BLaER1 (cell line): ENCODE measurements at regions not wholly inside any gene's neighbourhood (a gene's known extent, or its start where the extent isn't known, plus 50 kb on each side); places are given as distances from the start of the nearest gene placed in this dataset.

Source experiments
- H3K27ac ChIP-seq: shearing (Covaris generic); formaldehyde crosslinking; 2 replicates; pipeline ENCODE4 v1.8.1; 2022
- H3K27me3 ChIP-seq: shearing (Covaris generic); formaldehyde crosslinking; 2 replicates; pipeline ENCODE4 v1.8.1; 2022
- H3K36me3 ChIP-seq: shearing (Covaris generic); formaldehyde crosslinking; 2 replicates; pipeline ENCODE4 v1.8.1; 2022
- H3K4me1 ChIP-seq: shearing (Covaris generic); formaldehyde crosslinking; 2 replicates; pipeline ENCODE4 v1.8.1; 2022
- H3K4me2 ChIP-seq: shearing (Covaris generic); formaldehyde crosslinking; 2 replicates; pipeline ENCODE4 v1.8.1; 2022
- H3K4me3 ChIP-seq: shearing (Covaris generic); formaldehyde crosslinking; 2 replicates; pipeline ENCODE4 v1.8.1; 2022
- H3K9ac ChIP-seq: shearing (Covaris generic); formaldehyde crosslinking; 2 replicates; pipeline ENCODE4 v1.8.1; 2022
- H3K9me3 ChIP-seq: shearing (Covaris generic); formaldehyde crosslinking; 2 replicates; pipeline ENCODE4 v1.8.1; 2022
- H4K20me1 ChIP-seq: shearing (Covaris generic); formaldehyde crosslinking; 2 replicates; pipeline ENCODE4 v1.8.1; 2022
- Cebpa-rat ChIP-seq: shearing (Covaris generic); IDR thresholded peaks from 2 replicates; pipeline ENCODE4 v1.8.1; 2022

DNA sequence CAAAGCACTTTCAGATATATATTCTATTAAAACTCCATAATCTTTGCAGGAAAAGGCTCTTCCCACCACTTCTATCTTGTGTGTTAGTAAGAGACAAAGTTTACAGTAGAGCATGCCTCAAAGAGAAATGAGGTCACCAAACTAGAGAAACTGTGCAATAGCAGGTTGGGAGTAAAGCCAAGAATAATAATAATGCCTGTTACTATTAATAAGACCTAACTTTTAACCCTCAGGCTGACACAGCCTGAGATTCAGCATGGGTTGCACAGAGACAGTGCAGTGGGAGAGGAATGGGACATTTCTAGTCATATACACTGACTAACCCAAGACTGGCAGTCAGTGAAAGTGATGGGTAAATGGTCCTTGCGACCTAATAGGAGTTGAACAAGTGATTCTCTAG, 320.2 kb upstream of the NFIA start:
- no peak for TF ChIP-seq Cebpa-rat
- Histone ChIP-seq H3K9ac (no peak overlapping the region), H3K36me3 (no peaks in the 10 kb centered on the region)

DNA sequence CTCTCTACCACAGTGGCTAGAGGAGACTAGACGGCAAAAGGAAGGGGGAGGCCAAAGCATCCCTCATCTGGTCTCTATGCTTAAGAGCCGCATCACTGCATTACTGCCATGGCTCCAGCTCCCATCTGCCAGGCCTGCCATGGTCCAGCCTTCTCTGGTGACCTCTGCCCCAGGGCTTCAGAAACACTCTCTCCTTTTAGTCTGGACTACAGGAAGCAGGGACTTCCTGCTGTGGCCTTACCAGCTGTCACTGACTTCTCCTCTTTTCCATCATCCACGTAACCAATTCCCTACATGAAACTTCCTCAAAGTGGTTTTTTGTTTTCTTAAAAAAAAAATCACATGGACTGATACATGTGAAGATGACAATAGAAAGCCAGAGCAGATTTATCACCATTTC, 323.1 kb upstream of the NFIA start:
- H3K9ac ChIP-seq = no peak overlapping the region
- no peaks in the 10 kb centered on the region for H4K20me1 ChIP-seq
- no peak overlapping the region for H3K4me3 ChIP-seq
- no peak overlapping the region for H3K4me2 ChIP-seq
- no peak for TF ChIP-seq Cebpa-rat
- H3K27me3 ChIP-seq = no peaks in the 10 kb centered on the region
- no peaks in the 10 kb centered on the region for H3K9me3 ChIP-seq
- H3K27ac ChIP-seq = no peak overlapping the region
- no peaks in the 10 kb centered on the region for H3K36me3 ChIP-seq
- H3K4me1 ChIP-seq = no peaks in the 10 kb centered on the region

More for the DNA sequence above, 320.2 kb upstream of the NFIA start:
- Histone ChIP-seq H3K4me3 (no peak overlapping the region), H3K27ac (no peak overlapping the region), H3K4me1 (no peaks in the 10 kb centered on the region), H3K9me3 (no peaks in the 10 kb centered on the region), H4K20me1 (no peaks in the 10 kb centered on the region), H3K4me2 (no peak overlapping the region), H3K27me3 (no peaks in the 10 kb centered on the region)

DNA sequence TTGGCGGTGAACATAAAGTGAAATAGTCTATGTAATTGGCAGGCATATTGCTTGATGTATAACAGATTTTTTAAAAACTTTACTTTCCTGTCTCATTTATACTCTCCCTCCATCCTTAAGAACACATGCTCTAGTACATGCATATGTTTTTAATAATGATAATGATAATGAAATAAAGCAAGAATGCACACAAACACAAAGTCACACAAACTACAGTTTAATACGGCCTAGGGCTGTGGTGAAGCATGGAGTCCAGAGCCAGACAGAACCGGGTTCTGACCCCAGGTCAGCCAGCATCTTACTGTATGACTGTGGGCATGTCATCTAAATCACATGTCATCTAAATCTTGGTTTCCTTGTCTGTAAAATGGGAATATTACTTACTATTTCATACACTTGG, 324.9 kb upstream of the NFIA start:
- Histone ChIP-seq H3K9me3 (no peaks in the 10 kb centered on the region), H3K36me3 (no peaks in the 10 kb centered on the region), H3K4me1 (no peaks in the 10 kb centered on the region), H3K27me3 (no peaks in the 10 kb centered on the region), H3K9ac (no peak overlapping the region), H3K4me2 (no peak overlapping the region), H3K27ac (no peak overlapping the region), H3K4me3 (no peak overlapping the region), H4K20me1 (no peaks in the 10 kb centered on the region)
- TF ChIP-seq Cebpa-rat = no peak

DNA sequence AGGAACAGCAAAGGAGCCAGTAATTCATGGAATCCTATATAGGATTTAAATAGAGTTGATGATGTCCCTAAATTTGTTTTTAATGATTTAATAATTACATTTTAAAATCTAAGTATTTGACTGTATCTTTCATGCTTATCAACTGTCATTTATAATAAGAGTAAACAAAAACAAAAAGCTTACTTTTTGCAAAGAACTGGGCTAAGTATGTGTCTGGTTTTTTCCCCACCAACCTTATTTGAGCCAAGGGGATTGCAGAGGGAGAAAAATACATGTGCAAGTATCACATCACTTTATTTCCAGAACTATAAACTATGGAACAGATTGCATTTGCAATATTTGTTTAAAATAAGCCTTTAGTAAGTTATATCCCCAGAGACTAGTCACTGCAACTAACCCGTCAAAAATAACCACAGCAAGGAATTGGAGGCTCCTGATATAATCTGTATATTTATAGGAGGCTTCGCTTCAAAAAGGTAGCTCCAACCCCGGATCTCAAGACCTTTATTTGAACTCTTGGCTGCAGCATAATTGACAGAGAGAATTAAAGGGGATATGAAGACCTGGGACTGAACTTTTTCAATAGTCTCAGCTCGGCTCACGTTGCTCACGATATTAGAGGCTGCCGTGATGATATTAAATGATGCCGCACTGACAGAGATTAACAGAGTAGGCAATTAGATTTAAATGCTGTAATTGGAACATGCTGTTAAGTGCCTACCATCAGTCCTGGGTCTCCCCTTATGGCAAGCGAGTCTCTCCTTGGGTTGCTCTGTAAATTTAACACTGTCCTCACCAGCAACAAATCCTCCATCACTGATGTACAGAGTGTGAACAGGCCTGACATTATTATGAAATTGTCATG, 329.1 kb upstream of the NFIA start:
- H3K27ac ChIP-seq = no peak overlapping the region
- TF ChIP-seq Cebpa-rat = no peak
- no peak overlapping the region for H3K9ac ChIP-seq
- no peaks in the 10 kb centered on the region for H3K36me3 ChIP-seq
- no peak overlapping the region for H3K4me2 ChIP-seq
- H3K9me3 ChIP-seq = no peaks in the 10 kb centered on the region
- no peaks in the 10 kb centered on the region for H3K4me1 ChIP-seq
- no peak overlapping the region for H3K4me3 ChIP-seq
- H4K20me1 ChIP-seq = no peaks in the 10 kb centered on the region
- no peaks in the 10 kb centered on the region for H3K27me3 ChIP-seq

DNA sequence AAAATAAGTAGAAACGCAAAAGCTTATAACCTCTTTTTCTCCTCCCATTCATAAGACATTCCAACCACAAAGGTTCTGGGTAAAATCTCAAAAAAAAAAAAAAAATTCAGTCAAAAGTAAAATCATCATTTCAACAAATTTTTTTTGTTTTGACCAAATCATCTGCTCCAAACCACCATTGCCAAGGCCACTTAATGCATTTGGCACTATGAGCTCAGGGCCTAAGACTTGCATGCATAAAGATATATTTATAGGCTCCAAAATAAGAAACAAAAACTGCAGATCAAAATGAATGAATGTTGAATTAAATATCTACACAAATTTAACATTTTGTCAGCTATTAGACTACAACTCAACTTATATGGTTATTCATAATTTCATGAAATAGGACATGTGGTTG, 331.1 kb upstream of the NFIA start:
- no peaks in the 10 kb centered on the region for H4K20me1 ChIP-seq
- no peaks in the 10 kb centered on the region for H3K36me3 ChIP-seq
- no peak overlapping the region for H3K27ac ChIP-seq
- H3K4me1 ChIP-seq = no peaks in the 10 kb centered on the region
- no peaks in the 10 kb centered on the region for H3K27me3 ChIP-seq
- H3K9me3 ChIP-seq = no peaks in the 10 kb centered on the region
- no peak for TF ChIP-seq Cebpa-rat
- no peak overlapping the region for H3K9ac ChIP-seq
- H3K4me2 ChIP-seq = no peak overlapping the region
- no peak overlapping the region for H3K4me3 ChIP-seq

DNA sequence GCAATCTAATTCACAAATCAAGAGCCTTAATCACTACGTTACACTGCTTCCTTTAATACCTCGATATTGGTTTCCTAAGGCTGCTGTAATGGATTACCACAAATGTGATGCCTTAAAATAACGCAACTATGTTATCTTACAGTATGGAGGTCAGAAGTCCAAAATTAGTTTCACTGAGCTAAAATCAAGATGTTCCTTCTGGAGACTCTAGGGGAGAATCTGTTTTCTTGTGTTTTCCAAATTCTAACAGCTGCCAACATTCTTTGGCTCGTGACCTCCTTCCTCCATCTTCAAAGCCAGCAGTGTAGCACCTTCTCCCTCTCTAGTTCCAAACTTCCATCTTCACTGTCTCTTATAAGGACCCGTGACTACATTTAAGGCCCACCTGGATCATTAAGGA, 335.0 kb upstream of the NFIA start:
- no peak overlapping the region for H3K9ac ChIP-seq
- H3K27ac ChIP-seq = no peak overlapping the region
- H4K20me1 ChIP-seq = no peaks in the 10 kb centered on the region
- no peaks in the 10 kb centered on the region for H3K9me3 ChIP-seq
- H3K4me3 ChIP-seq = no peak overlapping the region
- no peaks in the 10 kb centered on the region for H3K36me3 ChIP-seq
- H3K4me2 ChIP-seq = no peak overlapping the region
- H3K27me3 ChIP-seq = no peaks in the 10 kb centered on the region
- H3K4me1 ChIP-seq = no peaks in the 10 kb centered on the region
- no peak for TF ChIP-seq Cebpa-rat

DNA sequence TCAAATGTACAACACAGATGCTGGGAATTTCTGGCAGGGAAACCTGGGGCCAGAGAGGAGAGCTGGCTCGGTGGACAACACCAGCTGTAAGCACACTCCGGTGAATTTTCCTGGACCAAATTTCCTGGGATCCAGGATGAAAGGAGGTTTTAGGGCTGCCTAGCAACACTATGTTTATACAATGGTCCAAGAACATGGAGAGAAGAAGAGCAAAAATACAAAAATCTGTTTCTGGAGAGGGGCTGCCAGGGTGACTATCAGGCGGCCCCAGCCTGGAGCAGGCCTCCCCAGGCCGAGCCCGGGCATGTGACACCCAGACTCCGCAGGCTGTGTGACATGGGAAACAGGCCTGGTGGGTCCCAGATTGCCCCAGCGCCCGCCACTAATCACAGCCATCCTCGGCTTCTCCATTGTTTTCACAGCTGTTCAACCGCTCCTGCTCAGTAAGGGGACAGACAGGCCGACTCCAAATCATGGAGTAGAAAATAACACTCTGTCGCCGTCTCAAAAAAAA, 336.0 kb upstream of the NFIA start:
- H3K4me3 ChIP-seq = no peak overlapping the region
- no peak overlapping the region for H3K4me2 ChIP-seq
- H3K9ac ChIP-seq = no peak overlapping the region
- H3K4me1 ChIP-seq = no peaks in the 10 kb centered on the region
- TF ChIP-seq Cebpa-rat = no peak
- no peaks in the 10 kb centered on the region for H3K9me3 ChIP-seq
- no peak overlapping the region for H3K27ac ChIP-seq
- H4K20me1 ChIP-seq = no peaks in the 10 kb centered on the region
- no peaks in the 10 kb centered on the region for H3K36me3 ChIP-seq
- no peaks in the 10 kb centered on the region for H3K27me3 ChIP-seq

DNA sequence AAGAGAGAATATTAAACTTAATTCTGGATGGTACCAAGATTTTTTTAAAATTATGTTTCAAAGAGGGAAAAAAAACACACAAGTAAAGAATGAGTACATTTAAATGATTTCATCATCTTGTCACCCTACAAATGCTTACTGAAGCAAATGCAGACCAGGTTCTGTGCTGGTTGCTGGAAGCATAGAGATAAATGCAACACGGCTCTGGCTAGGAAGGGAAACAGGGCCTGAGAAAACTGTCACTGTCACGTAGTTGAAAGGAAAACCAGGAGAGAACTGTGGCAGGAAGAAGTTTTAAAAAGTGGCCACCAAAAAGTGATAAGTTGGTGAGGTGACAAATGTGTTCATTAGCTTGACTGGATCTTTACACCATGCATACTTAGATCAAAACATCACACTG, 336.9 kb upstream of the NFIA start:
- Histone ChIP-seq H4K20me1 (no peaks in the 10 kb centered on the region), H3K4me2 (no peak overlapping the region), H3K9me3 (no peaks in the 10 kb centered on the region), H3K4me3 (no peak overlapping the region), H3K4me1 (no peaks in the 10 kb centered on the region), H3K27ac (no peak overlapping the region), H3K9ac (no peak overlapping the region), H3K27me3 (no peaks in the 10 kb centered on the region), H3K36me3 (no peaks in the 10 kb centered on the region)
- TF ChIP-seq Cebpa-rat = no peak

DNA sequence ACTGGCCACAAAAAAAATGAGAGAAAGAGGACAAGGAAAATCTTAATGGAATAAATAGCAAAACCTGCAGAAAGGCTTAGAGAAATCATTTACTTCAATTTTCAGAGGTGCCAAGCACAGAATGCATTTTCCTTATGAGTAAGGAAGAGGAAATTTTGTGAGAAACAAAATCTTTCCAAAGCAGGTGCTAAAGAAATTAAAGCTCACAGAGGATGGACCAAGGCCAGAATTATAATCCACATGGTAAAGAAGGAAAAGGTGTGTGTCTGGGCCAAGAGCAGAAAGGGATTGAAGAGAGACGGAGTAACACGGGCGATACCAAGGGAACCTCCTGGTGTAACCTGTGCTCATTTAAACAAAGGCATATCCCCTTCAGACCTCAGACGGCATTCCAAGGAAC, 340.0 kb upstream of the NFIA start:
- Histone ChIP-seq H3K36me3 (no peaks in the 10 kb centered on the region), H3K27me3 (no peaks in the 10 kb centered on the region), H3K4me3 (no peak overlapping the region), H3K9ac (no peak overlapping the region), H3K4me1 (no peaks in the 10 kb centered on the region), H4K20me1 (no peaks in the 10 kb centered on the region), H3K27ac (no peak overlapping the region), H3K9me3 (no peaks in the 10 kb centered on the region), H3K4me2 (no peak overlapping the region)
- TF ChIP-seq Cebpa-rat = no peak

DNA sequence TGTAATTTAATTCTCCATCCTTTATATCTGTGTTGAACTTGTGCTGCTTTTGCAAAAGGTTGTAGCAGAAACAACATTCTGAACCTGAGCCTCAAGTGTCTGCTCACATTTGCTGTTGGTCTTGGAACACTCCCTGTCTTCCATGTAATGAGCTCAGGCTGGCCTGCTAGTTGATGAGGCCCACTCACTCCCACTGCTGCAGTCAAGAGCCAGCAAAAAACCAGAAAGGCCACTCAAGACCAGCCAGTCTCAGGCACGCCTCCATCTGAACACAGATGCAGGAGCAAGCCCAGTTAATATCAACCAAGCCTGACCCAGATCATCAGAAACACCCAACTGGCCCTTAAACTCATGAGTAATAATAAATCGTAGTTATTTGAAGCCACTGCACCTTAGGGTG, 342.2 kb upstream of the NFIA start:
- Histone ChIP-seq H3K4me3 (no peak overlapping the region), H3K4me1 (no peaks in the 10 kb centered on the region), H4K20me1 (no peaks in the 10 kb centered on the region), H3K27ac (no peak overlapping the region), H3K36me3 (no peaks in the 10 kb centered on the region), H3K9me3 (no peaks in the 10 kb centered on the region), H3K9ac (no peak overlapping the region), H3K4me2 (no peak overlapping the region), H3K27me3 (no peaks in the 10 kb centered on the region)
- no peak for TF ChIP-seq Cebpa-rat
